ENCODE measurements at regions not wholly inside any gene's neighbourhood (a gene's known extent, or its start where the extent isn't known, plus 50 kb on each side); places are given as distances from the start of the nearest gene placed in this dataset.

- no peak for DNase-seq (ENCODE audit: low spot score)
Observed at GRCh38 chr11:119520966-119521365, 98.0 kb upstream of the THY1 start.

GRCh38 chr11:119520400-119520799 is 97.4 kb upstream of the THY1 start:
- DNase-seq (ENCODE audit: low spot score), result no peak

- no peak for DNase-seq (ENCODE audit: low spot score)
Observed at GRCh38 chr11:119519796-119520195, 96.8 kb upstream of the THY1 start.

GRCh38 chr11:119518746-119519730 is 96.1 kb upstream of the THY1 start:
- no peak for DNase-seq (ENCODE audit: low spot score)

- DNase-seq (ENCODE audit: low spot score), result no peak
Observed at GRCh38 chr11:119515771-119516400, 92.9 kb upstream of the THY1 start.

- DNase-seq (ENCODE audit: low spot score), result no peak
Observed at GRCh38 chr11:119513806-119514170, 90.8 kb upstream of the THY1 start.

GRCh38 chr11:119513131-119513805 is 90.3 kb upstream of the THY1 start:
- no peak for DNase-seq (ENCODE audit: low spot score)

- no peak for DNase-seq (ENCODE audit: low spot score)
Observed at GRCh38 chr11:119512369-119512768, 89.4 kb upstream of the THY1 start.

GRCh38 chr11:119511614-119512306 is 88.8 kb upstream of the THY1 start:
- DNase-seq (ENCODE audit: low spot score), result no peak

GRCh38 chr11:119509969-119510401 is 87.0 kb upstream of the THY1 start:
- no peak for DNase-seq (ENCODE audit: low spot score)

GRCh38 chr11:119509282-119509841 is 86.4 kb upstream of the THY1 start:
- no peak for DNase-seq (ENCODE audit: low spot score)

GRCh38 chr11:119506436-119506835 is 83.5 kb upstream of the THY1 start:
- no peak for DNase-seq (ENCODE audit: low spot score)

- DNase-seq (ENCODE audit: low spot score), result no peak
Observed at GRCh38 chr11:119505861-119506260, 82.9 kb upstream of the THY1 start.

GRCh38 chr11:119505071-119505470 is 82.1 kb upstream of the THY1 start:
- DNase-seq (ENCODE audit: low spot score), result no peak

- DNase-seq (ENCODE audit: low spot score), result no peak
Observed at GRCh38 chr11:119504371-119504770, 81.4 kb upstream of the THY1 start.

GRCh38 chr11:119501777-119502405 is 78.9 kb upstream of the THY1 start:
- no peak for DNase-seq (ENCODE audit: low spot score)

GRCh38 chr11:119497717-119498116 is 74.7 kb upstream of the THY1 start:
- DNase-seq (ENCODE audit: low spot score), result no peak

- no peak for DNase-seq (ENCODE audit: low spot score)
Observed at GRCh38 chr11:119496997-119497396, 74.0 kb upstream of the THY1 start.

GRCh38 chr11:119496469-119496868 is 73.5 kb upstream of the THY1 start:
- DNase-seq (ENCODE audit: low spot score), result no peak

- DNase-seq (ENCODE audit: low spot score), result no peak
Observed at GRCh38 chr11:119493712-119494111, 70.7 kb upstream of the THY1 start.
